SK-N-SH treated with all-trans-retinoic acid at 6 μM for 48 hours (cell line): ENCODE measurements at regions not wholly inside any gene's neighbourhood (a gene's known extent, or its start where the extent isn't known, plus 50 kb on each side); places are given as distances from the start of the nearest gene placed in this dataset.
"Not testable (repeated sequence)": the region's sequence is repeated elsewhere in the genome, so short reads cannot be mapped to it uniquely, and the experiment has no call there.

ENCODE experiments used
- ARNTL ChIP-seq: fragments of 450-650 bp; formaldehyde crosslinking; IDR thresholded peaks from 2 replicates; pipeline ENCODE4 v1.5.0; 2020; ENCODE audit warnings: low read depth, mild to moderate bottlenecking, moderate library complexity, borderline replicate concordance
- BACH2 ChIP-seq: fragments of 250-450 bp; sonication (Bioruptor Pico); IDR thresholded peaks from 2 replicates; pipeline ENCODE4 v1.9.0; 2021; ENCODE audit warnings: mild to moderate bottlenecking, borderline replicate concordance
- CREB5 ChIP-seq: fragments of 250-450 bp; sonication (Bioruptor Pico); IDR thresholded peaks from 2 replicates; pipeline ENCODE4 v1.5.1; 2020; ENCODE audit warnings: low read depth, mild to moderate bottlenecking, moderate library complexity
- CSRNP3 ChIP-seq: fragments of 250-450 bp; sonication (Bioruptor Pico); IDR thresholded peaks from 2 replicates; pipeline ENCODE4 v1.5.1; 2021; ENCODE audit warnings: mild to moderate bottlenecking, moderate library complexity
- ESRRG ChIP-seq: fragments of 250-450 bp; sonication (Bioruptor Pico); IDR thresholded peaks from 2 replicates; pipeline ENCODE4 v1.6.1; 2021; ENCODE audit warnings: mild to moderate bottlenecking
- PATZ1 ChIP-seq: fragments of 250-450 bp; sonication (Bioruptor Pico); IDR thresholded peaks from 2 replicates; pipeline ENCODE4 v1.8.0; 2020; ENCODE audit warnings: mild to moderate bottlenecking, moderate library complexity, borderline replicate concordance
- PPARA ChIP-seq: fragments of 250-450 bp; sonication (Bioruptor Pico); IDR thresholded peaks from 2 replicates; pipeline ENCODE4 v1.5.0; 2020; ENCODE audit warnings: mild to moderate bottlenecking, borderline replicate concordance
- RARB ChIP-seq: fragments of 250-450 bp; sonication (Bioruptor Pico); IDR thresholded peaks from 2 replicates; pipeline ENCODE4 v1.8.0; 2021; ENCODE audit warnings: mild to moderate bottlenecking, moderate library complexity
- ZFP3 ChIP-seq: fragments of 250-450 bp; sonication (Bioruptor Pico); IDR thresholded peaks from 2 replicates; pipeline ENCODE4 v1.5.0; 2020; ENCODE audit warnings: mild to moderate bottlenecking, moderate library complexity
- ZFP30 ChIP-seq: fragments of 450-650 bp; formaldehyde crosslinking; IDR thresholded peaks from 2 replicates; pipeline ENCODE4 v1.5.0; 2022; ENCODE audit warnings: mild to moderate bottlenecking, moderate library complexity
- ZNF565 ChIP-seq: fragments of 450-650 bp; formaldehyde crosslinking; conservative IDR thresholded peaks from 2 replicates; pipeline ENCODE4 v1.5.0; 2020; ENCODE audit warnings: low read depth, mild to moderate bottlenecking, moderate library complexity
- ZNF70 ChIP-seq: fragments of 450-650 bp; formaldehyde crosslinking; IDR thresholded peaks from 2 replicates; pipeline ENCODE4 v1.5.0; 2020; ENCODE audit warnings: mild to moderate bottlenecking, moderate library complexity

GRCh38 chr21:9067515-9067914 is 1453.9 kb upstream of the TPTE start:
- TF ChIP-seq ZNF70; ZFP3 (CRISPR knock-in tag); PATZ1; CREB5 (CRISPR knock-in tag); CSRNP3 (CRISPR knock-in tag); RARB; ARNTL (CRISPR knock-in tag); ZNF565; PPARA (CRISPR knock-in tag); ZFP30 (CRISPR knock-in tag); BACH2 (CRISPR knock-in tag); ESRRG: not testable (repeated sequence)
